ENCODE measurements at regions not wholly inside any gene's neighbourhood (a gene's known extent, or its start where the extent isn't known, plus 50 kb on each side); places are given as distances from the start of the nearest gene placed in this dataset.

DNA sequence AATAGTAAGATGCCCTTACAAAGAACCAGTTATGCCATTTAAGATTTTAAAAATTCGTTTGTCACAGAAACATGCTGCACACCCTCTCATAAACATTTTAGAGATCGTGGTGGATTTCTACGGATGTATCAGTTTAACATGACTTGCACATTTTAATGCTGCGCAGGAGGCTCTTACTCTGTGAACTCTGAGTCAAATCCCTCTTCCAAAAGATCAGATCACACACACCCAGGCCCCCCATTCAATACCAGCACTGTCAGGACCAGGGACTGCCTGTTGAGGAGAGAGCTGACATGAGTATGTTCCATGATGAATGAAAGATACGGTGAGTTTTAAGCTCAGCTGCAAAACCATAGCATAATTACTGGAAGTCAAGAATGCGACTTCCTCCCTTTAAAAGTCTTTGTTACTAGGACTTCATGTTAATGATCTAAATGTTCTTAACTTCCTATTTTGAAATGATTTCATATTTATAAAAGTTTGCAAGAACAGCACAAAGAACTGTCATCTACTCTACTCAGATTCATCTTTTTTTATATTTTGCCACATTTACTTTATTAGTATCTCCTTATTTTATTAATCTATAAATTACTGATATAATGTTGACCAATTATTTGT is 500.2 kb downstream of the GLRX3 start:
- DNase-seq, result no peak

DNA sequence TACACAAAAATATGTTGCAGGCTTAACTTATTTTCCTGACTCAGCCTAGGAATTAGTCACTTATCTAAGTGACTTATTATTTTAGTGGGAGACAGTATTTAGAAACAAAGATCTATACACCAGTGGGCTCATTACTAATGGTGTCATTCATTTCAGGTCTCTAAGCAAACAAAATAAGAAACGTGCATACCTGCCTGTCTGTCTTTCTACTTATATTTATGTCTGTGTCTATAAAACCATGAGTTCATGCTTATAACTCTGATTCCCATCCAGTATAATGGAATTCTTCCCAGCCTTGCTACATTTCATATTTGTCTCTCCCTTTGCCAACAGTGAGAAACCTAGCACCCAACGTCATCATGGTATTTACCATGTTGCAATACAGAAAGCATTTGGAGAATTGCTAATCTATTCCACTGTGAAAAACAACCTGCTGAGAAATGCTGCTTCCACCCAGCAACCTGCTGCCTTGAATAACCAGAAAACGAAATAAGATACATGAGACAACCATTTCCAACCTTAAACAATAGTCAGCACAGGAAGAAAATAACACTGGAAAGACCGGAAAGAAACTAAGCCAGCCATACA is 501.0 kb downstream of the GLRX3 start:
- DNase-seq, result no peak

- no peak for DNase-seq
Measured at GRCh38 chr10:130638991-130639390, 502.8 kb downstream of the GLRX3 start.

- DNase-seq, result no peak
Measured at GRCh38 chr10:130642926-130643325, 506.7 kb downstream of the GLRX3 start.

GRCh38 chr10:130647341-130647740 is 511.1 kb downstream of the GLRX3 start:
- no peak for DNase-seq

DNA sequence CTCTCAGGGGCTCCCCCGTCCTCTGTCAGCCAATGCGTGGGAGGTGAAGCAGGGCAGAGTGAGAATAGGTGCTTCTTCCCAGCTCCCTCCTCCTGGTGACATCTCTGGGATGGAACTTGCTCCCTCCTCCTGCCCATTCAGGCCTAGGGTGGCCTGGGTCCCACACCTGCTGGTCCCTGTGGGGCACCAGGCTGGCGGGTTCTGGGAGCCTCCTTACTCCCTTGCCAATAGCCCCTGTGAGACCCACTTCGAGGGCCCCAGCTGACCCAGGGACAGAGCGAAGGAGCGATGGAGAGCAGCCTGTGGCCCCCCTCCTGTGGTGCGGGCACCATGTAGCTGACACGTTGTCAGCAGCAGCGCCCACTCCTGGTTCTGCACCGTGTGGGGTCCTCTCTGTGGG is 512.6 kb downstream of the GLRX3 start:
- no peak for DNase-seq

DNA sequence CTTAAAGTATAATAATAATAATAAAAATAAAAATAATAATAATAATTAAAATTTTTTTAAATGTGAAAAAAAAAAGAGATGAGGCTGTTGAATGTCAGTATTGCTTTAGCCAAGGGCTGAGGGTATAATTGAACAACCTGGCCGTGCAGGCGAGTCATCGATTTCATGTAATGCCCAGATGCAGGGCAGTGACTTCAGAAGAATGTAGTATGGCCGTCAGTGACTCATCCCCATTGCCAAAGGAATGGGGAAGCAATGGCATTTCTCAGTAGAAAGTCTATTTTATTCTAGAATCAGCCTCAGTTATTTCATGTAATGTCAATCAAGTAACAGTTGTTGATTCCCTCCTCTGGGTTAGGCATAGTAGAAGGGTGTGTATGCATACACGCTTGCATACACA is 516.4 kb downstream of the GLRX3 start:
- no peak for DNase-seq

DNA sequence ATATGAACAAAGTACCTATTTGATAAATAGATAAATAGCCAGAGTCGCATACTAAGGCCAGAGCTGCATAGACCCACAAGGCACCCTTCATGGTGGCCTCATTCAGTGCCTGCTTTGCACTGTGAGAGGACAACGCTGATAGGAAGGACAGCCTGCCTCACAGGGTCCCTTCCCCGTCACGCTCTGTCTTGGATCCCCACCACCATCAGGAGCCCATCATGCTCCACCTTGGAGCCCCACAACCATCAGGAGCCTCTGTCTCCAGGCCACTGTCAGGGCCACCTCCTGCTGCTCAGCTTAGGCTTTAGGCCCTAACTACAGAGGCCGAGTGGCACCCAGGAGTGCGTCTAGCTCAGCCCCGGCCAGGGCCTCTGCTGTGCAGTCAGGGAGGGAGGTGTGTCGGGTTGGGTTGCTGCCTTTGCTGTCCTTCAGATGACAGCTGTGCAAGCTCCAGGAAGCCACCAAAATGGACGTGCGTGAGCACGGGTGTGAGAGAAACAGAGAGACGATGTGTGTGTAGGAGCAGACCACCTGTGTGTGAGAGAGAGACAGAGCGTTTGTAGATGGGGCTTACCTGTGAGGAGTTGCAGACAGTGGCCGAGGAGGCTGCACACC is 516.9 kb downstream of the GLRX3 start:
- no peak for DNase-seq

- DNase-seq, result no peak
Measured at GRCh38 chr10:130654726-130655125, 518.5 kb downstream of the GLRX3 start.

DNA sequence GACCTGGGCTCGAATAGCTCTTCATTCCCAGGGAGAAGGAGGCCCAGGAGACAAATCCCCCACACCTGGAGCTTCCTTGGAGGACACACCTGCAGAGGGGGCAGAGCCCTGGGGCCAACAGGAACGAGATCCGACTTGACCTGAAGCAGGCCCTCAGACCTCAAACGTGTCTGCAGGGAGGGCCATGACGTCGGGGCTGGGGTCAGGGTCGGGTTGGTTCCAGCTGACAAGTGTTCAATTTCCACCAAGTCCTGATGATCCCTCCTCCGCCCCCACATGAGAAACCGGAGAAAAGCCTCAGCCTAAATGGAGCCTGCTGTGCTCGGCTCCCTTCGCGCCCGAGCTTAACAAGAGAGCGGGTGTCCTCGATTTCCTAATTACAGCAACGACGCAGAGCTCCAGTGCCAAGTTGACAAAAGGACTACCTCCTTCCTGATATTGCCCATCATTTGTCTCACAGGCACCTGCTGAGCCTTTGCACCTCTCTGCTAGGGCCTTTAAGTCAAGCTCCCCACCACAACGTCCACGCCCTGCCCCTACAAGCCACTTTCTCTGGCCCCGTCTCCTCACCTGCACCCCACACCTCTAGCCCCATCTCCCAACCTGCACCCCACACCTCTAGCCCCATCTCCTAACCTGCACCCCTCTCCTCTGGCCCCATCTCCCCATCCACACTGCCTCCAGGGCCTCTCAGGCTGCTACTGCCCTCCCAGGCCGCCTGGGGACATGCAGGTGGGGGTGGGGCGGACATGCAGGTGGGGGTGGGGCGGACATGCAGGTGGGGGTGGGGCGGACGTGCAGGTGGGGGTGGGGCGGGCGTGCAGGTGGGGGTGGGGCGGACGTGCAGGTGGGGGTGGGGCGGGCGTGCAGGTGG is 519.4 kb downstream of the GLRX3 start:
- DNase-seq, result no peak

DNA sequence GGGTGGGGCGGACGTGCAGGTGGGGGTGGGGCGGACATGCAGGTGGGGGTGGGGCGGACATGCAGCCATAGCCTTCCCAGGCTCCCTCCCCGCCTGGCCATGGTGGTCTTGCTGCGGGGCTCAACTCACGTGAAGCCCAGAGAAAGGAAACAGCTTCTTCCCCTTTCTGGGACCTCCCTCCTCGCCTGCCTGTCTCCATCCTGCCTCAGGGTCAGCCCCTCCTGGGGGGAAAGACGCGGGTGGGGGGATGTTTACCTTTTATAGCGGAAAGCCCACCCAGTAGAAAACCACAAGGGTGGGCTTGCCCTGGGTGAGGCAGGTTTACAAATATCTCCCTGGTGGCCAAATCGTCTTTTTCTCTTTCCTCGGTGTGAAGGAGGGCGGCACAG is 520.0 kb downstream of the GLRX3 start:
- no peak for DNase-seq

DNA sequence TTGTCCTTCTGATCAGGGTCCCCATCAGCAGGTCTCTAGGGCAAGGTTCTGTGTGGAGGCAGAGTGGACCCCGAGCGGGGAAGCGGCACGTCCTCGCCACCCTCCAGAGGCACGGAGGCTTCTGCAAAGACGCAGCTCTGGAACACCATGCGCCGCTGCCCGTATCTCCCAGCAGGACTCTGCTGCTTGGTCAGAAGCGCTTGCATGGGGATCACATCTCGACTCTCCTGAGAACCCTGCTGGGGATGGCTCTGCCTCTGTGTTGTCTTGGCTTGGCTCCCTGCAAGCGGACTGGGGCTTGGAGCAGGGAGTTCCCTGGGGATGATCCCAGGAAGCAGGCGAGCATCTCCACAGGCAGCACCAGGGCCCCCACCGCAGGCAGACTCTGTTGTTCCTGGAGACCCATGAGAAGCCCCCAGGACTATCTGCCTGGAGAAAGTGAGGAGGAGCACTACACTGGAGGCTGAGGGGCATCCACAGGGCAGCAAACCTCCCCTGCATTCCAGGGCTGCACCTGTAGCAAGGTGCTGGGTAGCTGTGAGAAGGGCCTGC is 520.5 kb downstream of the GLRX3 start:
- no peak for DNase-seq

- DNase-seq, result no peak
Measured at GRCh38 chr10:130658687-130659290, 522.6 kb downstream of the GLRX3 start.

DNA sequence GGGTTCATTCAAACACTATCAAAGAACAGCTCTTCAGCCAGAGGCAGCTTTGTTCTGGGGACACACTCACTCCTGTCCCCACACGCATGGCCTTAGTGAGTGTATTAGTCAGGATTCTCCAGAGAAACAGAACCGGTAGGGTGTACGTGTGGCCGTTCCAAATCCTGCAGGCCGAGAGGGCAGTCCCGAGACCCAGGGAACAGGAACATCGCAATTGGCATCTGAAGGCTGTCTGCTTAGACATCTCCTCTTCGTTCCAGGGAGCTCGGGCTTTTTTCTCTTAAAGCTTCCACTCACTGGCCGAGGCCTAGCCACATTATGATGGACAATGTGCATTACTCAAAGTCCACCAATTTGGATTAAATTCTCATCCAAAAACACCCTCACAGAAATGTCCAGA is 523.3 kb downstream of the GLRX3 start:
- no peak for DNase-seq

DNA sequence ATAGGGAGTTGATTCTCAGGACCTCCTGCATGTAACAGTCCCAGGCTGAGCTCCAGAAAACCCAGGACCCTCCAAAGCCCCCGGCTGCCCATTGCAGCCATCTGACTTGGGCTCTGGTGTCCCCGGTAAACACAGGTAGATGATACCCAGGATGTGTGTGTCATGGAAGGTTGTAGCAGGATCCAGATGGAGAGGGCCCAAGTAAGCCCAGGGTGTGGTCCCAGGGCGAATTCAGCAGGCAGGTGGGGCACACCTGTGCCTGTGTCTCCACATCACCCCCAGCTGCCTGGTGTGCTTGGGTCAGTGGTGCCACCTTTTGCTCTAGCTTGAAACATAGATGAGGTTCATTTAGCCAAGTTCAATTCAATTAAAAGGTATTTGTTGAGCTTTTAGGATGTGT is 524.1 kb downstream of the GLRX3 start:
- no peak for DNase-seq

- DNase-seq, result no peak
Measured at GRCh38 chr10:130661419-130661818, 525.2 kb downstream of the GLRX3 start.

DNA sequence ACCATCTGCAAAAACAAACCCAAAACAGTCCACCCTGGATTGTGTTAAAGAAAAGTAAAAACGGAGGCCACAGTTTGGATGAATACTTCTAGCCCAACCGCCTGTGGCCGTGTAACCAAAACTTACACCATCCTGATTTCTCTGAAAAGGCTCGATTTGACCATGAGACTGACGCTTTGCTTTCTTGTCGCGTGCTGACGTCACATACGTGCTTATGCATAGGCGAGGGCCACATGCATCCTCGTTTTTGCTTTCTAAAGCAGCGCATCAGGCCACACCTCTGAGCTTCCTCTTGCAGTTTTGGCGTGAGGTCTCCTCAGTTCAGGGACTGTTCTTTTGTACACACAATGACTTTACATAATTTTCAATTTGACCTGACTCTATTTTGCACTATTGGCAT is 526.6 kb downstream of the GLRX3 start:
- no peak for DNase-seq

DNA sequence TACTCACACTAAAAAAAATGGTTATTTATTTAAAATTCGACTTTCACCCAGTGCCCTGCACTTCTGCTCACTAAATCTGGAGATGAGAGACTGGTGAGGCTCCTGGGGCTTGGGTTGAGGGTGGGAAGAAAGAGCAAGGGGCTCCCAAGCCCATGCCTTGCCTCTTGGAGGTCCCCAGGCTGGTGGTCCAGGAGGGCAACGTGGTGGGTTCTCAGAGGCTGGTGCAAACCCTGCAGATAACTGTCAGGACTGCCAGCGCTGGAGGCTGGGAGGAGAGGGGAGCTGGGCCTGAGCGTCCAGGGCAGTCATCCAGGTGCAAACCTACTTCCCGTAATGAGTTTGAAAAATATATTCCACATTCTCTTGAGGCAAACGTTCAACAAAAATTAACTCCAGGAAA is 528.3 kb downstream of the GLRX3 start:
- DNase-seq, result no peak

GRCh38 chr10:130666215-130666614 is 530.0 kb downstream of the GLRX3 start:
- DNase-seq, result no peak

GRCh38 chr10:130686689-130687300 is 550.6 kb downstream of the GLRX3 start:
- no peak for DNase-seq

GRCh38 chr10:130687566-130687965 is 551.4 kb downstream of the GLRX3 start:
- no peak for DNase-seq
